SIG-M5 treated with dmso at 0.1 percent for 504 hours (cell line): ENCODE measurements at regions not wholly inside any gene's neighbourhood (a gene's known extent, or its start where the extent isn't known, plus 50 kb on each side); places are given as distances from the start of the nearest gene placed in this dataset.
"Not testable (repeated sequence)": the region's sequence is repeated elsewhere in the genome, so short reads cannot be mapped to it uniquely, and the experiment has no call there.

Source experiments
- DNase-seq: peaks from one replicate; lab custom pipeline; 2025; ENCODE audit not compliant: unreplicated experiment; lab: John Stamatoyannopoulos, UW

DNA sequence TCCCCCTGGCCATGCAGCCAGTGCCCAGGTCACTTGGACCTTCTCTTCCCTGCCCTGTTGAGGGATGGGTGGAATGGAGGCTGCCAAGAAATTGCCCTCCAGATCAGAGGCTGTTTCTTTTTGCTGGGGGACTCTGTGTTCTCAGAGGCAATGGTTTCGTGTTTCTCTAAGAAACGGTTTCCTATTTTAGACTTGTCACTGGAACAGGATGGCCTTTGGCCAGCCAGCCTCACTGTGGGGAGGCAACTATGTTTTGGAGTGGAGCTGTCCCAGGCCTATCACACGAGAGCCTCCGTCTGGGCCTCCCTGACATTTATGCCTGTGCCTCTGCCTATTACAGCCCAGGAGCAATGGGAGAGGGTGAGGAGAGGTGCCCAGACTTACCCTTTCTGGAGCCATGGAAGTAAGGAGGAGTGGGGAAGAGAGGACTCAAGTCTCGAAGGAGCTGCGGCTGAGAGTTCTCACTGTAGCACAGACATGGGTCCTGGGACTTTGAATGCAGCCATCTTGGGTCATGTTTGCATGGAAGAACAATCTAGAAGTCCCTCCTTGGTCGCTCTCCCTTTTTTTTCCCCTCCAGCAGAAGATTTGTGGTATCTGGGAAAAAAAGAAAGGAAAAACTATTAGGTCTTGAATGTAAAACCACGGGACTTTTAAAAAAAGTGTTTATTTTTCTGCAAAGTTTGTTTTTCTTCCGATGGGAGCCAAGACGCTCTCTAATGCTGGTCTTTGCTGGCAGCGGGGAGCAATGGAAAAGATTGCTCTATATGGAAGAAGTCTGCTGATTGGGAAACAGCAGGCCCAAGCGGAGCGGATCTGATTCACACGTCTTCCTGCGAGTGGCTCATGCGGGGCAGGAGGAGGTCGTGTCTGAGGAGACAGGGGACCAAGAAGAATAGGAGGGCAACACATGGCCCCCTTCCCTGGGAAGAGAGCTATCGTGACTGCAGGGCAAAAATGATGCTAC lies 219.2 kb downstream of the FOXD2 start:
- DNase-seq = no peak

GRCh38 chr1:47658161-47658920 lies 220.5 kb downstream of the FOXD2 start:
- no peak for DNase-seq

- no peak for DNase-seq
Measured at GRCh38 chr1:47659146-47659545, 221.3 kb downstream of the FOXD2 start.

GRCh38 chr1:47660622-47661021 lies 222.8 kb downstream of the FOXD2 start:
- no peak for DNase-seq

- DNase-seq = no peak
Measured at GRCh38 chr1:47661040-47661439, 223.2 kb downstream of the FOXD2 start.

- no peak for DNase-seq
Measured at GRCh38 chr1:47662068-47662467, 224.2 kb downstream of the FOXD2 start.

DNA sequence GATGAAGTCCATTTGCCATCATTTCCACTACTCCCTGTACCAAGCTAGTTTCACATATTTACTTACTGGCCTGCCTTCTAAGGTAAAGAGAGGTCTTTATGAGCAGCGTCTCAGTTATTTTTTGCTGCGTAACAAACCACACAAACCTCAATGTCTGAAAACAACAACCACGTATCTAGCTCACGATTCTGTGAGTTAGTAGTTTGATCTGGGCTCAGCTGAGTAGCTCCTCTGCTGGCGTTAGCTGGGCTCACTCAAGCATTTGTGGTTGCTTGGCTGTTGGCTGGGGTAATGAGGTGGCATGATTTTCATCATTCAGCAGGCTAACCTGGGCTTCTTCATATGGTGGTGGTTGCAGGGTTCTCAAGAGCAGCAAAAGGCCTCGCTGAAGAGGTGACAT lies 225.4 kb downstream of the FOXD2 start:
- no peak for DNase-seq

- no peak for DNase-seq
Measured at GRCh38 chr1:47664356-47664755, 226.5 kb downstream of the FOXD2 start.

DNA sequence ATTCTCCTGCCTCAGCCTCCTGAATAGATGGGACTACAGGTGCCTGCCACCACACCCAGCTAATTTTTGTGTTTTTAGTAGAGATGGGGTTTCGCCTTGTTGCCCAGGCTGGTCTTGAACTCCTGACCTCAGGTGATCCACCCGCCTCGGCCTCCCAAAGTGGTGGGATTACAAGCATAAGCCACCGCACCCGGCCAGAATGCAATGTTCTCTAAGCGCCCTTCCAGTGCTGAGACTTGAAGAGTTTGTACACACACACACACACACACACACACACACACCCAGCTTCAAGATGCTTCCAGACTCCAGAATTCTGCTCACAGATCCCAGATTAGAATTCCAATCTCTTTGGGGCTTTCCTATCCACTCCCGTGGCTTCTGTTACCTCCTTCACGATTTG lies 227.1 kb downstream of the FOXD2 start:
- not testable (repeated sequence) for DNase-seq

- DNase-seq = no peak
Measured at GRCh38 chr1:47669081-47669585, 231.3 kb downstream of the FOXD2 start.

- no peak for DNase-seq
Measured at GRCh38 chr1:47672622-47673021, 234.8 kb downstream of the FOXD2 start.

GRCh38 chr1:47674189-47674588 lies 236.3 kb downstream of the FOXD2 start:
- DNase-seq = no peak

- no peak for DNase-seq
Measured at GRCh38 chr1:47675047-47675675, 237.3 kb downstream of the FOXD2 start.

DNA sequence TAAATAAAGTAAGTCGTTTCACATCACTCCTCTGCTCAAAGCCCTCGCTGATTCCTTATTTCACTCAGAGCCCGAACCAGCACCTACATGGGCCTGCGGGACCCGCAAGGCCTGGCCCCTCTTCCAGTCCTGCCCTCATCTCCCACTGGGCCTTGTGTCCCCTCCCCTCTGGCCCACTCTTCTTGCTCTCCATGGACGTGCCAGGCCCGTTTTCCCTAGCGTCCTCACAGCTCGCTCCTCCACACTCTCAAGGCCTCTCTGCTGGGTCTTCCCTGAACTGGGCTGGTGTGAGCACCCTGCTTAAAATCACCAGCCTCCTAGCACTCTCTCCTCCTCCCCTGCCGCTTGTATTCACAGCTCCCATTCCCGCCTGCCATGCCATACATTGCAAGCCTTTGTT lies 237.9 kb downstream of the FOXD2 start:
- DNase-seq = no peak

- no peak for DNase-seq
Measured at GRCh38 chr1:47676311-47677054, 238.6 kb downstream of the FOXD2 start.

DNA sequence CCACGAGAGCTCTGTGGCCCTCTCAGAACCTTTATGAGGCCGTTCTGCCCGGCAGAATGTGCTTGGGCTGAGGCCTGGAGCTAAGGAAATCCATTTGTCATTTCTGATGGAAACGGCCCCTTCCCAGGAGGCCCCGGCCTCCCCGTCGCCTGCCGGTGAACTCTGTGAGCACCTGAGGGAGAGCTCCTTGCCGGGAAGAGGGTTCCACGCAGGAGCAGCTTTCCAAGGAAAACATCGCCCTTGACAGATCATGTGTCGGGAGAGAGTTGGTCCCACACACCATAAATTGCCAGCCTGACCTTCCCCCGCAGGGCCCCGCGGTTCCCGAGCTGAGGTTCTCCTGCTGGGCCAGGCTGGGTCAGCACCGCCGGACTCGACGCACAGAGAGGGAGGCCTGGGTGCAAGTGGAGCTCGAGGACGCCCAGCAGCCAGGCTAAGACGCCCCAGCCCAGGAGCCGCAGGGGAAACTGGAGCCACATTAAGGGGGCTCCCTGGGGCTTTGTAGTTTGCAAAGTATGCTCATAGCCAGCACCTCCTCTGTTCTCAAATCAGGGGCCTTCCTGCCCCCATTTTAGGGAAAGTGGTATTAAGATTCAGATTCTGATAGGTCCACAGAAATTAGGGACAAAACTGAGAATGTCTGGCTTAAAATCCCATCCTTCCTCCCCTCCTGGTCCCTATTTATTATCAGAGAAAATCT lies 239.5 kb downstream of the FOXD2 start:
- DNase-seq = no peak

GRCh38 chr1:47678464-47678980 lies 240.7 kb downstream of the FOXD2 start:
- DNase-seq = no peak

DNA sequence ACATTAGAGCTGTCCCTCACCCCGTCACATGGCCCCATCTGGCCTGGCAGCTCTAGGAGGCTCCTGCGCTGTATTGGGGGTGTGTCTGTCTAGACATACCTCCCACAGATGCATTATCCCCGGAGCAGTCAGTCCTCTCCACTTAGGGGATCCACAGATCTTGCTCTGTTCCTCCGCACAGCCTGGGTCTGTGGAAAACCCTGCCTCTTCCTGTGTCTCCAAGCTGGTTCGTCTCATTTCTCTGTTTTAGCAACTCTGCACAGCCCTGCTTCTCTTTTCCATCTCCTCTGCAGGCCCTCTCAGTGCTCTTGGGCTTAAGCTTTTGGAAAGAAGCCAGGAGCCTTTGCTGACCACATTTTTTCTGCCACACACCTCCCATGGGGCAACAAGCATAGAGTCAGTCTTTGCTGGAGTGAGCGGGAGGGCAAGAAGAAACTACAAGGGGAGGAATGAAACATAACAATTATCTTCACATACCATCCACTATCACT lies 241.5 kb downstream of the FOXD2 start:
- no peak for DNase-seq

DNA sequence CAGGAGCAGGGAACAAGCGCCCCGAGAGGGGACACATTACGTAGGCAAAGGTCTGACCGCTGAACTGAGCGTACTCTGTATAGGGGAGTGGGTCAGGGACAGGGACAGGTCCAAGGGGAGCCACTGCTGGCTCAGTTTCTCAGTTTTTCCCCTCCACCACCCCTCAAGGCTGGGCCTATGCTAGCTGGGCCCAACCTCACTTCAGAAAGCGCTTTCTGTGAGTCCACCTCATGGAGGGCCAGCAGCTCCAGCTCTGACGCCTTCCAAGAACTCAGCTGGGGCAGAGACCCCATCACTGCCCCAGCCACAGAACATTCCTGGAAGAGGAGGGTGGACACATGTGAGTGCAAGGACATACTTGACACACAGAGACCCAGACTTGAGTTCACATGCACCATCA lies 242.0 kb downstream of the FOXD2 start:
- DNase-seq = no peak
